ENCODE measurements at regions not wholly inside any gene's neighbourhood (a gene's known extent, or its start where the extent isn't known, plus 50 kb on each side); places are given as distances from the start of the nearest gene placed in this dataset.

- TF ChIP-seq POLR2A (IDR thresholded peaks at IDR 0.05) (no peak), CTCF (IDR thresholded peaks at IDR 0.05) (no peak)
These were observed 214.0 kb downstream of the CLIC5 start for GRCh38 chr6:45801471-45802289.

Data from ovary (tissue), 3 donors.